Nephron (organoid): ENCODE measurements at regions not wholly inside any gene's neighbourhood (a gene's known extent, or its start where the extent isn't known, plus 50 kb on each side); places are given as distances from the start of the nearest gene placed in this dataset.

Experiments used
- H3K27ac Mint-ChIP-seq, 3 experiments: 2 replicates each; pipeline ENCODE4 v1.8.0; 2020; ENCODE audit warnings: mixed read lengths in 3 of 3, mild to moderate bottlenecking in 2 of 3, moderate library complexity in 1 of 3
- H3K27me3 Mint-ChIP-seq: 2 replicates; pipeline ENCODE4 v1.8.0; 2021; ENCODE audit warnings: low read depth, mild to moderate bottlenecking, moderate library complexity, mixed read lengths
- H3K36me3 Mint-ChIP-seq: 2 replicates; pipeline ENCODE4 v1.8.0; 2020; ENCODE audit warnings: low read depth, mixed read lengths
- H3K4me1 Mint-ChIP-seq: 2 replicates; pipeline ENCODE4 v1.8.0; 2020; ENCODE audit warnings: mixed read lengths
- H3K4me3 Mint-ChIP-seq, 3 experiments: 2 replicates each; pipeline ENCODE4 v1.8.0; 2020; ENCODE audit warnings: mild to moderate bottlenecking in 3 of 3, mixed read lengths in 3 of 3, moderate library complexity in 2 of 3
- H3K9me3 Mint-ChIP-seq: 2 replicates; pipeline ENCODE4 v1.8.0; 2020; ENCODE audit warnings: mixed read lengths
- CTCF ChIP-seq, 3 experiments: fragments of 200-600 bp; sonication (generic); IDR thresholded peaks; one replicate each; pipeline ENCODE4 v1.5.0; 2021; ENCODE audit warnings: antibody characterized with exemption in 3 of 3; ENCODE audit not compliant: unreplicated experiment in 3 of 3

- Mint-ChIP-seq H3K27me3 (peaks cover 4% of the 10 kb centered on the region), H3K9me3 (peaks cover 3% of the 10 kb centered on the region), H3K4me3 (no peak overlapping the region), H3K36me3 (no peaks in the 10 kb centered on the region), H3K4me1 (peaks cover 13% of the 10 kb centered on the region), H3K27ac (no peak overlapping the region)
- no peak for TF ChIP-seq CTCF (IDR thresholded peaks at IDR 0.05; ENCODE audit: unreplicated experiment in 3 of 3)
Measured at GRCh38 chr4:186958726-186959350, 235.2 kb upstream of the FAT1 start.

GRCh38 chr4:186979961-186980745, 256.5 kb upstream of the FAT1 start:
- no peak overlapping the region for H3K27ac Mint-ChIP-seq
- no peaks in the 10 kb centered on the region for H3K27me3 Mint-ChIP-seq
- peak overlapping the region in 2 of 3 experiments; percentile 10 to 27 for H3K4me3 Mint-ChIP-seq
- no peak for TF ChIP-seq CTCF (IDR thresholded peaks at IDR 0.05; ENCODE audit: unreplicated experiment in 3 of 3)
- H3K9me3 Mint-ChIP-seq = no peaks in the 10 kb centered on the region
- H3K36me3 Mint-ChIP-seq = no peaks in the 10 kb centered on the region
- H3K4me1 Mint-ChIP-seq = peaks cover 5% of the 10 kb centered on the region

GRCh38 chr4:186981161-186981560, 257.5 kb upstream of the FAT1 start:
- H3K9me3 Mint-ChIP-seq = no peaks in the 10 kb centered on the region
- no peaks in the 10 kb centered on the region for H3K36me3 Mint-ChIP-seq
- H3K27me3 Mint-ChIP-seq = no peaks in the 10 kb centered on the region
- TF ChIP-seq CTCF (IDR thresholded peaks at IDR 0.05; ENCODE audit: unreplicated experiment in 3 of 3) = no peak
- H3K4me3 Mint-ChIP-seq = no peak overlapping the region
- no peak overlapping the region for H3K27ac Mint-ChIP-seq
- peaks cover 5% of the 10 kb centered on the region for H3K4me1 Mint-ChIP-seq

- Mint-ChIP-seq H3K27ac (no peak overlapping the region), H3K9me3 (peaks cover 6% of the 10 kb centered on the region), H3K4me3 (no peak overlapping the region), H3K27me3 (no peaks in the 10 kb centered on the region), H3K4me1 (peaks cover 5% of the 10 kb centered on the region), H3K36me3 (no peaks in the 10 kb centered on the region)
- no peak for TF ChIP-seq CTCF (IDR thresholded peaks at IDR 0.05; ENCODE audit: unreplicated experiment in 3 of 3)
Measured at GRCh38 chr4:186982160-186982559, 258.5 kb upstream of the FAT1 start.

- Mint-ChIP-seq H3K27me3 (no peaks in the 10 kb centered on the region), H3K4me1 (peaks cover 5% of the 10 kb centered on the region), H3K9me3 (peaks cover 17% of the 10 kb centered on the region), H3K4me3 (no peak overlapping the region), H3K27ac (no peak overlapping the region), H3K36me3 (no peaks in the 10 kb centered on the region)
- no peak for TF ChIP-seq CTCF (IDR thresholded peaks at IDR 0.05; ENCODE audit: unreplicated experiment in 3 of 3)
Measured at GRCh38 chr4:186984105-186984644, 260.5 kb upstream of the FAT1 start.
